ENCODE measurements at regions not wholly inside any gene's neighbourhood (a gene's known extent, or its start where the extent isn't known, plus 50 kb on each side); places are given as distances from the start of the nearest gene placed in this dataset.

DNA sequence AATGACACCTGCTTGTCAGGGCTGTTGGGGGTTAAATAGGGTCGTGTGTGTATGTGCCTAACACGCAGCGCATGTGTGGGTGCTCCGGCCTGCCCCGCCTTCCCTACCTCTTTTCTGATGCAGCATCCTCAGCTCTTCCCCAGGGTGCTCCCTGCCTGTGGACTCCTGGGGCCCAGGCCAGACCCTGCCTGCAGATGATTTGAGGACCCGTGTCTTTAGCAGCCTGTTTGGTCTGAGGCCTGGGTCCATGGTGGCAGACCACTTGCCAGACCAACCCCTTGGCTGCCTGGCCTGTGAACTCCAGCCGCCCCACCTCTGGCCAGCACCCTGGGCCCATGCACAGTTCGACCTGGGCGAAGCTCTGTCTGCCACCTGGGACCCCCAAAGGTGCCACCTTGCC, 57.0 kb upstream of the SIM2 start:
- Histone ChIP-seq H3K27ac (ENCODE audit: low read length) (no peak overlapping the region), H3K4me1 (ENCODE audit: control insufficient read depth, insufficient read depth, low read length) (peaks cover 7% of the 10 kb centered on the region), H3K9me3 (ENCODE audit: control insufficient read depth, low read depth, low read length) (no peaks in the 10 kb centered on the region), H3K36me3 (ENCODE audit: control insufficient read depth, insufficient read depth, low read length) (no peaks in the 10 kb centered on the region), H3K4me3 (ENCODE audit: low read length) (no peak overlapping the region), H3K27me3 (ENCODE audit: control insufficient read depth, insufficient read depth, low read length) (peaks cover 20% of the 10 kb centered on the region)
- WGBS (ENCODE audit: insufficient coverage, low lambda C conversion rate): no CpG with 5 or more reads among the region's 9 CpGs
- DNase-seq: no peak

DNA sequence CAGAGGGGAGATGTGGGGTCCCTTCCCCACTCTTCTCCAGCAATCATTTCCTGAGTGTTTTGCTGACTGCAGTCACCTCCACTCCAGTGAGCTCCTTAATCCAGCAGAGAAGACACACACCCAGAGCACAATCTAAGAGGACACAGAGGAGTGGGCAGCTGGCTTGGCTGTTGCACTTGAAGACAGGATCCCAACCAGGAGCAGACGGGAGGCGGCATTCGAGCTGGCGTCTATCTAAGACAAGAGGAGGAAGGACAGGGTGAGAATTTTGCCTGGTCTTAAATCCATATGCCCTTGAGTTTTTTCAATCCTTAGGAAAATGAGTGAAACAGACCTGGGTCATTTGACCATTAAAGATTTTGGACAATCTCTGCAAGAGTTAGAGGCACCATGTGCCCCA, 56.1 kb upstream of the SIM2 start:
- 100% methylated on average over 1 of the region's 4 CpGs for WGBS (ENCODE audit: insufficient coverage, low lambda C conversion rate)
- DNase-seq: no peak

DNA sequence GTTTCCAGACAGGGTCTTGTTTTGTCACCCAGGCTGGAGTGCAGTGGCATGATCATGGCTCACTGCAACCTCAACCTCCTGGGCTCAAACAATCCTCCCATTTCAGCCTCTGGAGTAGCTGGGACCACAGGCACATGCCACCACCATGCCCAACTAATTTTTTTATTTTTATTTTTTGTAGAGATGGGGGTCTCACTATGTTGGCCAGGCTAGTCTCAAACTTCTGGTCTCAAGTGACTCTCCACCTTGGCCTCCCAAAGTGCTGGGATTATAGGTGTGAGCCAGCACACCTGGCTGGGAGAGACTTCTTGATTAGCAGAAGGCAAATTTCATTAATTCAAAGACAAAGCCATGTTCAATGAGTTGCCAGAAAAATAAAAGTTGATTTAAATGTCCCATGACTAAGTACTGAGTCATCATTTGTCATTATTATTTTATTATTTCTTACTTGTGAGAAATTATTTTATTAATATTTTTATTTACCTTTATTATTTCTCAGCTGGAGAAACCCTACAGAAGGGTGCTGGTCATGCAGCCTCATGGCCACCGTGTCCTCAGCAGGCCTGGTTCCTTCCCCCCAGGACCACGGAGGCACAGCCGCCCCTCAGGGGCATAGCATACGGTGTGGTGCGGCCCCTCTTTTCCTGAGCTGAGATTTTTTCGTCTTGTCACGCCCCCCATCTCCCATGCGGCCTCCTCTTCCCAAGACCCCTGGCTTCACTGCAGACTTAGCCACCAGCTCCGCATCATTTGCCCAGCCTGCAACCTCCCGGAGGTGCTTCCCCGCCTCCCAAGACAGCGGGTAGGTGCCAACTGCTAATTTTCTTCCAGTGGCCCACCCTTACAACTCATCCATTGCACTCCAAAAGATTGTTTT, 55.3 kb upstream of the SIM2 start:
- Histone ChIP-seq H3K9me3 (ENCODE audit: control insufficient read depth, low read depth, low read length) (no peaks in the 10 kb centered on the region), H3K27me3 (ENCODE audit: control insufficient read depth, insufficient read depth, low read length) (peaks cover 20% of the 10 kb centered on the region), H3K4me3 (ENCODE audit: low read length) (no peak overlapping the region), H3K4me1 (ENCODE audit: control insufficient read depth, insufficient read depth, low read length) (peaks cover 7% of the 10 kb centered on the region), H3K36me3 (ENCODE audit: control insufficient read depth, insufficient read depth, low read length) (no peaks in the 10 kb centered on the region), H3K27ac (ENCODE audit: low read length) (no peak overlapping the region)
- WGBS (ENCODE audit: insufficient coverage, low lambda C conversion rate): no CpG with 5 or more reads among the region's 12 CpGs
- no peak for DNase-seq

More for the DNA sequence above, 56.1 kb upstream of the SIM2 start:
- peaks cover 7% of the 10 kb centered on the region for H3K4me1 ChIP-seq (ENCODE audit: control insufficient read depth, insufficient read depth, low read length)
- no peaks in the 10 kb centered on the region for H3K36me3 ChIP-seq (ENCODE audit: control insufficient read depth, insufficient read depth, low read length)
- peaks cover 20% of the 10 kb centered on the region for H3K27me3 ChIP-seq (ENCODE audit: control insufficient read depth, insufficient read depth, low read length)
- H3K4me3 ChIP-seq (ENCODE audit: low read length): no peak overlapping the region
- H3K9me3 ChIP-seq (ENCODE audit: control insufficient read depth, low read depth, low read length): no peaks in the 10 kb centered on the region
- no peak overlapping the region for H3K27ac ChIP-seq (ENCODE audit: low read length)

DNA sequence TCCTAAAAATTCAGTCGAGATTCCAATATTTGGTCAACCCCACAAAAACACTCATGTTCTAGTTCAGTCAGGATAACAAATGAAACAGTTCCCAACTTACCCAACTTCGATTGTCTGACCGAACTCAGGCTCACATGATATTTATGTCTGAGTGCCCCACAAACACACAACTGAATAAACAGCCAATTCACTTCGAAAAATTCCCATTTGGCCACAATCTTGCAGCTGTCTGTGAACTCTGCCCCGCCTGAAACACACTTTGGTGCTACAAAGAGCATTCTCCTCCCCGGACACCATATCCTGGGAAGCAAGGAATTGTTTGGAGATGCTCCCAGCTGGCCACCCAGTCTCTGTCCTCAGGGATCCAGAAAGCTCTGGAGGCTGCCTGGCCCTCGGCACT, 52.9 kb upstream of the SIM2 start:
- Histone ChIP-seq H3K36me3 (ENCODE audit: control insufficient read depth, insufficient read depth, low read length) (no peaks in the 10 kb centered on the region), H3K27me3 (ENCODE audit: control insufficient read depth, insufficient read depth, low read length) (peaks cover 15% of the 10 kb centered on the region), H3K9me3 (ENCODE audit: control insufficient read depth, low read depth, low read length) (no peaks in the 10 kb centered on the region), H3K4me1 (ENCODE audit: control insufficient read depth, insufficient read depth, low read length) (no peaks in the 10 kb centered on the region), H3K4me3 (ENCODE audit: low read length) (no peak overlapping the region), H3K27ac (ENCODE audit: low read length) (no peak overlapping the region)
- no peak for DNase-seq
- WGBS (ENCODE audit: insufficient coverage, low lambda C conversion rate): no CpG with 5 or more reads among the region's 7 CpGs

DNA sequence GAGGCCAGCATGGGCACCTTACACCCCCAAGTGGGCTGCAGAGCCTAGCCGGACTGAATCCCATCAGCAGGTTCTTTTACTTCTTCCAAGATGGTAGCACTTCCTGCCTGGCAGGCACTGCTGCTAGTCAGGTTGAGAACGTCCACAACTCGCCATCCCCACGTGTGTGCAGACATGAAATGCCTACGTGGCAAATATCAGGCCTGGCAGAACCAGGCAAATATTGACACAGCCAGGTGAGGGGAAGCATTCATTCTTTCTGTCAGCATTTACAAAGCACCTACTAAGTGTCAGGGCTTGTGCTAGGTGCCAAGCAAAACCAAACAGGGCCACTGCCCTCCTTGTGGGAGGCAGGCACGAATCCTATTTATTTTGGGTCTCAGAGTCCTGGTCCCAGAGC, 52.3 kb upstream of the SIM2 start:
- no CpG with 5 or more reads among the region's 6 CpGs for WGBS (ENCODE audit: insufficient coverage, low lambda C conversion rate)
- no peaks in the 10 kb centered on the region for H3K4me1 ChIP-seq (ENCODE audit: control insufficient read depth, insufficient read depth, low read length)
- DNase-seq: no peak
- H3K27ac ChIP-seq (ENCODE audit: low read length): no peak overlapping the region
- no peak overlapping the region for H3K4me3 ChIP-seq (ENCODE audit: low read length)
- no peaks in the 10 kb centered on the region for H3K9me3 ChIP-seq (ENCODE audit: control insufficient read depth, low read depth, low read length)
- peaks cover 12% of the 10 kb centered on the region for H3K27me3 ChIP-seq (ENCODE audit: control insufficient read depth, insufficient read depth, low read length)
- no peaks in the 10 kb centered on the region for H3K36me3 ChIP-seq (ENCODE audit: control insufficient read depth, insufficient read depth, low read length)

DNA sequence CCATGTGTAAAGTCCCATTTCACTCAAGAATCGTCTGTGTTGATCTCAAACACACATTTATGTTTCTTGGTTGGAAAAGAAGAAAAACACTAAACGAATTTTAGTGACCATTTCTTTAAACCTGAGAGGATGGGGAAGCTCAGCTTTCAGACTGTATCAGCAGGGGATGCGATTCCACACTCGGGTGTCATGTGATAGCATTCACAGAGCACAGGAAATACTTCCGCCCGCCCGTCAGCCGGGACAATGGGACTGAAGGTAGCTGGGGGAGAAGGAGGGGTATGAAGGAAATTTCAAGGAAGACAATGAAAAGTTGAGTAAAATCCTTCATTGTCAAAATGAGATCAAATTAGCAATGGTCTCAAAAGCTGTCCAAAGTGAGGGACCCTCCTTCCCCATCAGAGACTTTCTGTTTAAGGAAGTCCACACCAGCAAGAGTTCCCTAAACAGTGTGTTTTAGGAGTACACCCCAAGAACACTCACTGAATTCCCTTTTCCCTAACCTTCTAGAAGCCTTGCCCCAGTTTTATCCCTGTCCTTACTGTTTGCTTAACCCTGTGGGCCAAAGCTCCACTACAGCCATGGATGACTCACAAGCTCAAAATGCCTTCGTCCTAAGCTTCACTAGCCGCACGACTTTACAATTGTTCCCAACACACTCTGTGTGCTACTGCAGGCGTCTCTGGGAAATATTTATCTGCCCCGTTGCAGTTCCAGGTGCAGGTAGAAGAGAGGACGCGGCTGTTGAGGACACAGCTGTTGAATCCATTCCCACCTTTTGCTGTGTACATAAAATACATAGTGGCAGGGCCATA, 51.4 kb upstream of the SIM2 start:
- DNase-seq: no peak
- no CpG with 5 or more reads among the region's 15 CpGs for WGBS (ENCODE audit: insufficient coverage, low lambda C conversion rate)
- Histone ChIP-seq H3K4me3 (ENCODE audit: low read length) (no peak overlapping the region), H3K36me3 (ENCODE audit: control insufficient read depth, insufficient read depth, low read length) (no peaks in the 10 kb centered on the region), H3K27ac (ENCODE audit: low read length) (no peak overlapping the region), H3K4me1 (ENCODE audit: control insufficient read depth, insufficient read depth, low read length) (no peaks in the 10 kb centered on the region), H3K27me3 (ENCODE audit: control insufficient read depth, insufficient read depth, low read length) (peaks cover 7% of the 10 kb centered on the region), H3K9me3 (ENCODE audit: control insufficient read depth, low read depth, low read length) (no peaks in the 10 kb centered on the region)
